GM18907 (cell line): ENCODE measurements at regions not wholly inside any gene's neighbourhood (a gene's known extent, or its start where the extent isn't known, plus 50 kb on each side); places are given as distances from the start of the nearest gene placed in this dataset.
"Not testable (repeated sequence)": the region's sequence is repeated elsewhere in the genome, so short reads cannot be mapped to it uniquely, and the experiment has no call there.

ENCODE experiments used
- ATAC-seq: cut with Tn5 transposase; IDR thresholded peaks from one replicate; pipeline ENCODE4 v1.9.1; 2021; ENCODE audit warnings: mild to moderate bottlenecking, moderate library complexity; ENCODE audit not compliant: unreplicated experiment

DNA sequence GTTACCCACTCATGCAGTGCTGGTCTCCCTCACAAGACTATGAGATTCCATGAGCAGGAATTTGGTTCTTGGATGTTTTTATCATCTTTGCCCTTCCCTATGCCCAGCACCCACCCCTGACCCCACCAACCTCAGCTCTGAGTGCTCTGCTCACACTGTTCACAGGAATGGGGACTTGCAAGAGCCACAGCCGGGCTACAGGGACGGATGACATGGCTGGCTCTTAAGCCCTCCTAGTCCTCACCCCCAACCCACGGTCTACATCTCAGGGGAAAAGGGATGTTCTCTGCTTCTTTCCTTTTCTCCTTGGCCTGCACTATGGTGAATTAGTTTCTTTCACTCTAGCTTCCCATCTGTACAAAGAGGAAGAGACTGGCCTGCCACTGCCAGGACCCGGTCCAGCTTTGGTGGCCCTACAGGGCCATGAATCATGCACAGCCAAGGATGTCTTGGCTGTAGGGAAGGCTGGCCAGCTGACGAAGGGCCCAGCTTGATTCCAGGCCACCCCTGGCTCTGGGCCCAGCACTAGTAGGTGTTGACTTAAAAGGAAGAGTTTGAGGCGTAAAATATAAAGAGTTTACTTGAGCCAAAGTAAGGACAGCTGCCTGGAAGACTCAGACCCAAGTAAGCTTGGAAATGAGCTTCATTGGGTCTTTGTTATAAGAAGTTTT lies 79.7 kb upstream of the MTLN start:
- ATAC-seq: not testable (repeated sequence)

DNA sequence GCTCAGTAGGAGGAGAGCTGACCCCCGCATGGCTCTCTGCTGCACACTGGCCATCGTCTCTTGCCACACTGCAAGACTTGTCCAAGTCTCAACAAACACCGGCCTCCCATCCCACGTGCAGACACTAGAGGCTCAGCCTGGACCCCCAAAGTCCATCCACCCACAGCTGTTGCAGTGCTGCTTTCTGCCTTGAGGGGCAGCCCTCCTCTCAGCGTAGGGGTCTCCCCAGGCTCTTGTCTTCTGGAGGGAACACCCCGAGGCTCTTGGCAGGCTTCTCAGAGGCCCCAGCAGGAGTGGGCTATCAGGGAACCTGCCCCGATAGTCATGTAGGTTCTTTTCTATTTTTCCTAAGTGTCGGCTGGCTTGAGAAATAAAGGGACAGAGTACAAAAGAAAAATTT lies 75.5 kb upstream of the MTLN start:
- not testable (repeated sequence) for ATAC-seq

DNA sequence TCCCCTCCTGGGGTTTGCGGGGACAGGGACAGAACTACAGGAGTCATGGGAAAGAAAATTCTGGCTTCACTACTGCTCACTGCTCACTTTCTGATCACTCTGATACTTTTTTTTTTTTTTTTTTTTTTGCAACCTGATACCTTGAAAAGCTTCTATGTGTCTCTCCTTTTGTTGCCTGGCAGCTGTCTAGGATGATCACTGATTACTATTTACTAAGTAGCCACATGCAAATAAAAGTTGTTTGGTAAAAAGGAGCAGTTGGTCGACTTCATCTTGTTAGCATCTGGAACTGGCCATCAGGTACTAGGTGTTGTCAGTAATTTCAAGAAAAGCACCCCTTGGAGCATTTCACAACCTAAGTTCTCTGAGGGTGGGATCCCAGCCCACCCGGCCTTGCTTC lies 74.9 kb upstream of the MTLN start:
- not testable (repeated sequence) for ATAC-seq

DNA sequence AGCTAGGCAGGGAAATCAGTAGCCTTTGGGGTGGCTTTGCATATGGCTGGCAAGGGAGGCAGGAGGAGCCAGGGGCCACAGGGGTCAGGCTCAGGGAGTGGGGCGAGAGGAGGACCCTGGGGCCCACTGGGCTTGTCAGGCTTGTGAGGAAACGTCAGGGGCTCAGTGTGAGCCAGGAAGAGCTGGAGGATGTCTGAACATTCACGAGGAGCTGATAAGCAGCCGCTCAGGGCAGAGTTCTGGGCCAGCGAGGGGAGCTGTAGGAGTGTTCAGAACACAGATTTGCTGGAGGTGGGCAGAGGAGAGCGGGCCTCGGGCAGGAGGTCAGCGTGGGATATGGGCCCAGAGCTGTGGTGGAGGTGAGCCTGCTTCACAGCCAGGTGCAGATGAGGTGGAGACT lies 72.7 kb upstream of the MTLN start:
- not testable (repeated sequence) for ATAC-seq

DNA sequence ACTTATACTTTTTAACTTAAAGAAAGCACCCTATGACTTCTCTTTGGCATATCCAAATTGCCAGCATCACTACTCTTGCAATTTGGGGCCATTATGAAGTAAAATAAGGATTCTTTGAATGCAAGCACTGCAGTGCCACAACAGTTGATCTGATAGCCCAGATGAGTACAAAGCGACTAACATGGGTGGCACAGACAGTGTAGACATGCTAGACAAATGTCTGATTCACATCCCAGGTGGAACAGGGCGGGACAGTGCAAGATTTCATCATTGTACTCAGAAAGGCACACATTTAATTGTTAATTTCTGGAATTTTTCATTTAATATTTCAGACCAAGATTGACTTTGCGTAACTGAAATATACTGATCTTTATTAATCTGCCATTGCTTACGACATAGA lies 68.5 kb upstream of the MTLN start:
- ATAC-seq: not testable (repeated sequence)

DNA sequence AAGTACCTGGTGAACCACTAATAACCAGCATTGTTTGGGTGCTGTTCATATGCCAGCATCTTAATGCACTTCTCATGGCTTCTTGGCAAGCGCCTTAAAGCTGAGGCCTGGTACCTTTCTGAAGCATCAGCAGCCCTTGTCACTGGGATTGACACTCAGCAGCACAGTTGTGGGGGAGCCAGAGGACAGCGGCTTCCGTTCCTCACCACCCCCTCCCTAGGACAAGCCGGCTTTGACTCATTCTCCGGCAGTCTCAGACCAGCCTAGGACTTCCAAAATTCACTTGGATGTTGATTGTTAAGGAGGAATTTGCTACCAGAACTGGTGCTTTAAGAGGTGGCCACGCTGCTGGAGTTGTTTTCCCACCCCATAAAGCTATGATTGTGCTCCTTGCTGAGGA lies 64.7 kb upstream of the MTLN start:
- not testable (repeated sequence) for ATAC-seq

DNA sequence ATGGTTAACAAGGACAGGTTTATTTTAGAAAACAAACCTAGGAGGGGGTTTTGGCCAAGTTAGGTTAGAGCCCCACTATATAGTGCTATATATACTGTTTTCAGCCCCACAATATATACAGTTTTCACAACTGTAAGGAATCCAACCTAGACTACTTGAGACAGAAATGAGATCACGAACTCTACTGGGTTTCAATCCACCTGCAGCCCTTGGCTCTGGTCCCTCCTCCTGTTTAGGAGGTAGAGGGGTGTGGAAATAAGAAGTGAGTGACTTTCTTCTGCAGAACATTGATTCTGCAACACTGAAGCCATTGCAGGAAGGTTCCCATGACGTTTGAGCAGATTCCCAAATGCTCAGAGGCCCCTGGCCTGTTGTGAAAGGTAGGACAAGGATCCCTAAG lies 63.7 kb upstream of the MTLN start:
- not testable (repeated sequence) for ATAC-seq

DNA sequence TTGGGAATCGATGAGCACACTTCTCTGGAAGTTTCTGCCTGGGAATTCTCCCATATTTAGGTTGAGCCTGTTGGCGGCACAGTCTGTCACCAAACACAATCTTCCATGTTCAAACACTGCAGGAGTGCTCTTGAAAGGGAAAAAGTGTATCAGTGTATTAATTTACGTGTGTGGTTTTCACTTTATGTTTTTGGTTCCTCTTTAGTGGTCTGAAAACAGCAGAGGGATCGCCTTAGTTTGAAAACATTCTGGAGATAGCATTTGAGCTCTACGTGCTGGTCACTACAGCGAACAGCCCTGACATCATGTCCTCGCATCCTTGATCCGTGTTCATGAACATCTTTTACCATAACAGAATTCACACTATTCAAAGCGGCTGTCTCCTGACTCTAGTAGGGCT lies 57.3 kb upstream of the MTLN start:
- ATAC-seq: not testable (repeated sequence)

DNA sequence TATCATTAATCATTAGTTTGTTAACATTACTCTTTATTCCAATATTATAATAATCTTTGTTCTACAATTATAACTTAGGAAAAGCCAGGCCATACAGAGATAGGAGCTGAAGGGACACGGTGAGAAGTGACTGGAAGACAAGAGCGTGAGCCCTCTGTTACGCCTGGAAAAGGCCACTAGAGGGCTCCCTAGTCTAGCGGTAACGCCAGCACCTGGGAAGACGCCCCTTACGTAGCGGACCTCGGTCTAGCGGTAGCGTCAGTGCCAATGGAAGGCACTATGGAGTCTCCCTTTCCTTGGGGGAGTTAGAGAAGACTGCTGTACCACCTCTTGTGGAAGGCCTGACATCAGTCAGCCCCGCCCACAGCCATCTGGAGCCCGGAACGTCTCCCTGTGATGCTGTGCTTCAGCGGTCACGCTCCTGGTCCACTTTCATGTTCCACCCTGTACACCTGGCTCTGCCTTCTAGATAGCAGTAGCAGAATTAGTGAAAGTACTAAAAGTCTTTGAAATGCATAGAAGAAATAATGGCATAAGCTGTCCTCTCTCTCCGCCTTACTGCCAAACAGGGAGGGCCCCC lies 55.6 kb upstream of the MTLN start:
- ATAC-seq: peak; percentile 51

DNA sequence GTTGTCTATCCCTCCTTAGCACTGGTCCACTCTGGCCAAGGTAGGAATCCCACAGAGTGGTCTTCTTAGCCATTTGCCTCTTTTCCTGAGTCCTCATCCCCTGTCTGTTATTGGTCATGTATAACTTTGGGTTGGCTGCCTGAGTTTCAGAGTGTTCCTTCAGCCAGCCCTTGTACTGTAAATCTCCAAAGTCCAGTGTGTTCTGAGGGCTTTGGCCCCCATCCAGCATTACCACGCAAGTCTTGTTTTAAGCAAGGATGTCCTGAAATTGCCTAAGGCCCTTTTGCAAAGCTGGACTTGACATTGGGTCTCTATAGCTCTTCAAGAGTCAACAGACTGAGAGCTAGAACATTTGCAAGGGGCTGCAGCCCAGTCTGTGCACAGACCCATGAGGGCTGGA lies 52.5 kb upstream of the MTLN start:
- not testable (repeated sequence) for ATAC-seq

DNA sequence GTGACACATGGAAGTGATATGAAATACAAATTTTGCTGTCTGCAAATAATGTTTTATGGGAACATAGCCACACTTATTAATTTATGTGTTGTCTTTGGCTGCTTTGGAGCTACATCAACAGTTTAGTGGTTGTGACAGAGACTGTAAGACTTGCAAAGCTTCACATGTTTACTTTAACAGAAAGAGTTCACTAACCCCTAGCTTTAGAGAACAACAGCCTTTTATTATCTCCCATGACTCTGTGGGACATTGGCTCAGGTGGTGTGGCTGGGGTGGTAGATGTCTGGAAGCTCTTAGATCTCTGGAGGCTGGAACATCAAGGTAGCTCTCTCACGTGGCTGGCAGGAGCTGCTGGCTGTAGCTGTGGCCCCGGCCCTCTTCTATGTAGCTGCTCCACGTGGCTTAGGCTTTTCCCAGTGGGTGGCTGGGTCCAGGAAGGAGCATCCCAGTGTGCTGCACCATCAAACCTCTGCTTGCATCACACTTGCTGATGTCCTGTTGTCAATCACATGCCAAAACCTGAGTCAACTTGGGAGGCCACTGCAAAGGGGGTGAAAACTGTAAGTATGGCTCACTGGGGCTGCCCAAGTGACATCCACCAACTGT lies 51.8 kb upstream of the MTLN start:
- not testable (repeated sequence) for ATAC-seq

DNA sequence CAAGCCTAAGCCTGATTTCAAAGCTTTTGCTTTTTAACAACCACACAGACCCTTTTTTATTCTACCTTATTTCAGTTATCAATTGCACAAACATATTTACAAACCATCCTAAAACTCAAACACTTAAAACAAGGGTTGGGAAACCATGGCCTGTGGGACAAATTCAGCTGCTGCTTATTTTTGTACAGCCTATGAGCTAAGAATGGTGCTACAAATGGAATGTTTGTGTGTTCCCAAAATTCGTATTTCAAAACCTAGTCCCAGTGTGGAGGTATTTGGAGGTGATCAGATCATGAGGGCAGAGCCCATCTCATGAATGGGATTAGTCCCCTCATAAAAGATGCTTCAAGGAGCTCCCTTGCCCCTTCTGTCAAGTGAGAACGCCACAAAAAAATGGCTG lies 51.1 kb upstream of the MTLN start:
- ATAC-seq: not testable (repeated sequence)
